ENCODE measurements at regions not wholly inside any gene's neighbourhood (a gene's known extent, or its start where the extent isn't known, plus 50 kb on each side); places are given as distances from the start of the nearest gene placed in this dataset.

GRCh38 chr3:150216041-150216811 is 191.9 kb upstream of the TSC22D2 start:
- peak; percentile 82 to 92 for DNase-seq
- H3K4me3 ChIP-seq, result peak overlapping the region in 1 of 2 donors; percentile 6
- peak overlapping the region; percentile 76 to 82 for H3K27ac ChIP-seq
- H3K27me3 ChIP-seq, result no peaks in the 10 kb centered on the region
- H3K4me1 ChIP-seq, result peaks cover 0 to 23% (median 10%) of the 10 kb centered on the region in 4 donors
- TF ChIP-seq, protein P1, sequence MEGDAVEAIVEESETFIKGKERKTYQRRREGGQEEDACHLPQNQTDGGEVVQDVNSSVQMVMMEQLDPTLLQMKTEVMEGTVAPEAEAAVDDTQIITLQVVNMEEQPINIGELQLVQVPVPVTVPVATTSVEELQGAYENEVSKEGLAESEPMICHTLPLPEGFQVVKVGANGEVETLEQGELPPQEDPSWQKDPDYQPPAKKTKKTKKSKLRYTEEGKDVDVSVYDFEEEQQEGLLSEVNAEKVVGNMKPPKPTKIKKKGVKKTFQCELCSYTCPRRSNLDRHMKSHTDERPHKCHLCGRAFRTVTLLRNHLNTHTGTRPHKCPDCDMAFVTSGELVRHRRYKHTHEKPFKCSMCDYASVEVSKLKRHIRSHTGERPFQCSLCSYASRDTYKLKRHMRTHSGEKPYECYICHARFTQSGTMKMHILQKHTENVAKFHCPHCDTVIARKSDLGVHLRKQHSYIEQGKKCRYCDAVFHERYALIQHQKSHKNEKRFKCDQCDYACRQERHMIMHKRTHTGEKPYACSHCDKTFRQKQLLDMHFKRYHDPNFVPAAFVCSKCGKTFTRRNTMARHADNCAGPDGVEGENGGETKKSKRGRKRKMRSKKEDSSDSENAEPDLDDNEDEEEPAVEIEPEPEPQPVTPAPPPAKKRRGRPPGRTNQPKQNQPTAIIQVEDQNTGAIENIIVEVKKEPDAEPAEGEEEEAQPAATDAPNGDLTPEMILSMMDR (IDR thresholded peaks at IDR 0.05), result peak in 1 of 2 experiments; percentile 6
- H3K9me3 ChIP-seq, result no peaks in the 10 kb centered on the region
- intact Hi-C loops (cut with DNase I; ENCODE audit: low total_unique reads), result no loop called here
- H3K36me3 ChIP-seq, result no peaks in the 10 kb centered on the region

- Histone ChIP-seq H3K27me3 (no peaks in the 10 kb centered on the region), H3K4me3 (no peak overlapping the region), H3K4me1 (peaks cover 0 to 18% (median 10%) of the 10 kb centered on the region in 4 donors), H3K27ac (peak overlapping the region; percentile 76 to 82), H3K9me3 (no peaks in the 10 kb centered on the region), H3K36me3 (no peaks in the 10 kb centered on the region)
- no peak for DNase-seq
- TF ChIP-seq, protein P1 (IDR thresholded peaks at IDR 0.05), result no peak
- intact Hi-C loops (cut with DNase I; ENCODE audit: low total_unique reads), result no loop called here
Measured at GRCh38 chr3:150215616-150216015, 192.5 kb upstream of the TSC22D2 start.

DNA sequence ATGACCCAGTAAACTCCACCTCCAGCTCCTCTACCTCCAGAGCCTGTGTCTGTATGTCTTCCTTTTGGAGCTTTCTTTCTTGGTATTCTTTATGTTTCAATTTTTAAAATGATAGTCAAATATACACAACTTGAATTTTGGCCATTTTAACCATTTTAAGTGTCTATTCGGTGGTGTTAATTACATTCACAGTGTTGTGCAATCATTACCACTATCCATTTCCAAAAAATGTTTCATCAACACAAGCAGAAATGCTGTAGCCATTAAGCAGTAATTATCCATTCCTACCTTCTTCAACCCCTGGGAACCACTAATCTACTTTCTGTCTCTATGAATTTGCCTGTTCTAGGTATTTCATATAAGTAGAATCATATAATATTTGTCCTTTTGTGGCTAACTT is 194.5 kb upstream of the TSC22D2 start:
- intact Hi-C loops (cut with DNase I; ENCODE audit: low total_unique reads), result no loop called here
- peaks cover 0 to 17% (median 10%) of the 10 kb centered on the region in 4 donors for H3K4me1 ChIP-seq
- TF ChIP-seq, protein P1 (IDR thresholded peaks at IDR 0.05), result no peak
- no peaks in the 10 kb centered on the region for H3K36me3 ChIP-seq
- H3K27ac ChIP-seq, result no peak overlapping the region
- no peak for DNase-seq
- H3K4me3 ChIP-seq, result no peak overlapping the region
- H3K27me3 ChIP-seq, result no peaks in the 10 kb centered on the region
- no peaks in the 10 kb centered on the region for H3K9me3 ChIP-seq

DNA sequence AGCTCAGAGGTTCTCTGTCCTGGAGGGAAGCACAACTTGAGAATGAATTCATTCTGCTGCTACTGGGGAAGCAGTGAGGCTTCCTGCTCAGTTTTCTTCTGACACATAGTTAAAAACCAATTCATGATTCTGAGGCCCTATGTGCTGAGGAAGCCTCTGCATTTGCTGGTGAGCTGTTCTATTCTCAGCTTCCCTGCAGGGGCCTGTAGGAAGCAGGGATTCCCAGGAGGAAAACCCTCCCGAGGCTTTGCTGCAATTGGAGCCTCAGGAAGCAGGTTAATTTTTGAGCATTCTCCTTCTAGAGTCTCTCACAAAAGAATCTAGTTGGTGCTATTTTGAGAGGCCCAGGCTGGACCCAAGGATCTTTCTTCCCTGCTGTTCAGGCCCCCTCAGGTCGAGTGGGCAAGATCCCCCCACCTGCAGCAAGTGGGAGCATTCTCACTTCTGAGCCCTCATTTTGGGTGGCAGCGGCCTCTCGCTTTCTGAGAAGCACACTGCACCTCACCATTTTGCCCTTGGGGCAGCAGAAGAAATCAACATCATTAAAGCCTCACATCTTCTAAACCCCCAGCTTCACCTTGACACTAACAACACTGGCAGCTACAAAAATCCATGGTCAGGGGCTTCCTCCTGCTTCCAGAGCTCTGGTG is 197.5 kb upstream of the TSC22D2 start:
- no peak overlapping the region for H3K4me3 ChIP-seq
- TF ChIP-seq, protein P1 (IDR thresholded peaks at IDR 0.05), result no peak
- H3K36me3 ChIP-seq, result no peaks in the 10 kb centered on the region
- H3K9me3 ChIP-seq, result no peaks in the 10 kb centered on the region
- H3K27me3 ChIP-seq, result no peaks in the 10 kb centered on the region
- no peak for DNase-seq
- no peak overlapping the region for H3K27ac ChIP-seq
- H3K4me1 ChIP-seq, result peaks cover 0 to 4% (median 3%) of the 10 kb centered on the region in 4 donors
- intact Hi-C loops (cut with DNase I; ENCODE audit: low total_unique reads), result no loop called here

DNA sequence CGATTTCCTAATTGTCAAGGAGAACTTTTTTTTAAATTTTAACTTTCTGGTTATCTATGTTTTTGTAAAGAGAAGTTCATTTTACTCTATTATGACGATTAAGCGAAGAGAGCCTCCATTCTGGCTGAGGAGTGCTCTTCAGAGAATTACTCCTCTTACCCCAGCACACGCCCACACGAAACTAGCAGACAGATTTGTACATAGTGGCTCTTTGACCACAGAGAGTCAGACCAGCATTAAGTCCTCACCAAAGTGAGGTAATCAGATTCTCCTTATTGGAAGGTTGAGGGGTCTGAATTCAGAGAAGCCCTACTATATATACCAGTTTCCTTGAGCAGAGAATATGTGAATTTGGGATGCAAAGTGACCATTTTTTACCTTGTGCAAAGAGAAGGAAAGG is 204.8 kb upstream of the TSC22D2 start:
- Histone ChIP-seq H3K27ac (no peak overlapping the region), H3K36me3 (no peaks in the 10 kb centered on the region), H3K4me3 (no peak overlapping the region), H3K4me1 (no peaks in the 10 kb centered on the region), H3K27me3 (no peaks in the 10 kb centered on the region), H3K9me3 (no peaks in the 10 kb centered on the region)
- TF ChIP-seq, protein P1 (IDR thresholded peaks at IDR 0.05), result no peak
- intact Hi-C loops (cut with DNase I; ENCODE audit: low total_unique reads), result no loop called here
- no peak for DNase-seq
